A549 (cell line): ENCODE measurements at regions not wholly inside any gene's neighbourhood (a gene's known extent, or its start where the extent isn't known, plus 50 kb on each side); places are given as distances from the start of the nearest gene placed in this dataset.

Experiments used
- E2F6 ChIP-seq: IDR thresholded peaks from 2 replicates; pipeline ENCODE4 v1.6.1; 2012; ENCODE audit warnings: low read depth, borderline replicate concordance
- HEYL ChIP-seq: fragments of 250-450 bp; sonication (Bioruptor Pico); IDR thresholded peaks from 2 replicates; pipeline ENCODE4 v1.8.0; 2021; ENCODE audit warnings: mild to moderate bottlenecking, moderate library complexity
- HMGXB4 ChIP-seq: fragments of 250-450 bp; sonication (Bioruptor Pico); IDR thresholded peaks from 2 replicates; pipeline ENCODE4 v1.5.0; 2021; ENCODE audit warnings: mild to moderate bottlenecking, moderate library complexity, borderline replicate concordance
- TF ChIP-seq, protein P1 (sequence below): fragments of 200-600 bp; sonication (generic); IDR thresholded peaks from 2 replicates; pipeline ENCODE4 v1.6.1; 2016; ENCODE audit warnings: antibody characterized with exemption, mild to moderate bottlenecking, moderate library complexity
- TF ChIP-seq, protein P2 (sequence below): fragments of >200 bp; sonication (Bioruptor Twin); formaldehyde crosslinking; IDR thresholded peaks from 3 replicates; pipeline ENCODE4 v1.5.1; 2016

DNA sequence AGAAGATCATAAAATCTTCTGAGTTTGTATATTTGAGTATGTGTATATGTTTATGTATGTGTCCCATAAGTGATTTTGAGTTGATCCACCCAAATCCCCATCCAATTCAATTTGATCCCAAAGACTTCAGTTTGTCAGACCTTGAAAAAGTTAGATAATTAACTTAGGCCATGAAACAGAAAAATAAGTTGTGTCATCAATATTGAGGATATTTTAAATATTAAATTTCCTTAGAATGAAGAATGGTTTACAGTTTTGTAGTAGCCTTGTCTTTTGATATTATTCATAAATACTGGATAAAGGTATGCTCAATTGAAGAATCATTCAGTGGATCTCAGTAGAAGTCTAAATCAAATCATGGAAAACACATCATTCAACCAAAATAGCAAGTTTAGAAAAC, 864.4 kb upstream of the INTU start:
- TF ChIP-seq HMGXB4 (CRISPR knock-in tag): no peak
- TF ChIP-seq E2F6: no peak
- TF ChIP-seq, protein P1, sequence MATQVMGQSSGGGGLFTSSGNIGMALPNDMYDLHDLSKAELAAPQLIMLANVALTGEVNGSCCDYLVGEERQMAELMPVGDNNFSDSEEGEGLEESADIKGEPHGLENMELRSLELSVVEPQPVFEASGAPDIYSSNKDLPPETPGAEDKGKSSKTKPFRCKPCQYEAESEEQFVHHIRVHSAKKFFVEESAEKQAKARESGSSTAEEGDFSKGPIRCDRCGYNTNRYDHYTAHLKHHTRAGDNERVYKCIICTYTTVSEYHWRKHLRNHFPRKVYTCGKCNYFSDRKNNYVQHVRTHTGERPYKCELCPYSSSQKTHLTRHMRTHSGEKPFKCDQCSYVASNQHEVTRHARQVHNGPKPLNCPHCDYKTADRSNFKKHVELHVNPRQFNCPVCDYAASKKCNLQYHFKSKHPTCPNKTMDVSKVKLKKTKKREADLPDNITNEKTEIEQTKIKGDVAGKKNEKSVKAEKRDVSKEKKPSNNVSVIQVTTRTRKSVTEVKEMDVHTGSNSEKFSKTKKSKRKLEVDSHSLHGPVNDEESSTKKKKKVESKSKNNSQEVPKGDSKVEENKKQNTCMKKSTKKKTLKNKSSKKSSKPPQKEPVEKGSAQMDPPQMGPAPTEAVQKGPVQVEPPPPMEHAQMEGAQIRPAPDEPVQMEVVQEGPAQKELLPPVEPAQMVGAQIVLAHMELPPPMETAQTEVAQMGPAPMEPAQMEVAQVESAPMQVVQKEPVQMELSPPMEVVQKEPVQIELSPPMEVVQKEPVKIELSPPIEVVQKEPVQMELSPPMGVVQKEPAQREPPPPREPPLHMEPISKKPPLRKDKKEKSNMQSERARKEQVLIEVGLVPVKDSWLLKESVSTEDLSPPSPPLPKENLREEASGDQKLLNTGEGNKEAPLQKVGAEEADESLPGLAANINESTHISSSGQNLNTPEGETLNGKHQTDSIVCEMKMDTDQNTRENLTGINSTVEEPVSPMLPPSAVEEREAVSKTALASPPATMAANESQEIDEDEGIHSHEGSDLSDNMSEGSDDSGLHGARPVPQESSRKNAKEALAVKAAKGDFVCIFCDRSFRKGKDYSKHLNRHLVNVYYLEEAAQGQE: no peak
- TF ChIP-seq, protein P2, sequence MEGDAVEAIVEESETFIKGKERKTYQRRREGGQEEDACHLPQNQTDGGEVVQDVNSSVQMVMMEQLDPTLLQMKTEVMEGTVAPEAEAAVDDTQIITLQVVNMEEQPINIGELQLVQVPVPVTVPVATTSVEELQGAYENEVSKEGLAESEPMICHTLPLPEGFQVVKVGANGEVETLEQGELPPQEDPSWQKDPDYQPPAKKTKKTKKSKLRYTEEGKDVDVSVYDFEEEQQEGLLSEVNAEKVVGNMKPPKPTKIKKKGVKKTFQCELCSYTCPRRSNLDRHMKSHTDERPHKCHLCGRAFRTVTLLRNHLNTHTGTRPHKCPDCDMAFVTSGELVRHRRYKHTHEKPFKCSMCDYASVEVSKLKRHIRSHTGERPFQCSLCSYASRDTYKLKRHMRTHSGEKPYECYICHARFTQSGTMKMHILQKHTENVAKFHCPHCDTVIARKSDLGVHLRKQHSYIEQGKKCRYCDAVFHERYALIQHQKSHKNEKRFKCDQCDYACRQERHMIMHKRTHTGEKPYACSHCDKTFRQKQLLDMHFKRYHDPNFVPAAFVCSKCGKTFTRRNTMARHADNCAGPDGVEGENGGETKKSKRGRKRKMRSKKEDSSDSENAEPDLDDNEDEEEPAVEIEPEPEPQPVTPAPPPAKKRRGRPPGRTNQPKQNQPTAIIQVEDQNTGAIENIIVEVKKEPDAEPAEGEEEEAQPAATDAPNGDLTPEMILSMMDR: no peak
- no peak for TF ChIP-seq HEYL (CRISPR knock-in tag)
